Calu3 (cell line): ENCODE measurements at regions not wholly inside any gene's neighbourhood (a gene's known extent, or its start where the extent isn't known, plus 50 kb on each side); places are given as distances from the start of the nearest gene placed in this dataset.

Source experiments
- BruUV-seq: library from RNA; stranded (reverse); fragments of 400-500 nt; replicated peaks from 2 replicates; lab custom pipeline; 2021; lab: Mats Ljungman, UMichigan
- CTCF ChIA-PET: fragments of 300-600 bp; sonication (Branson Sonifier 250); formaldehyde crosslinking; loops from one replicate; lab custom pipeline; 2022; ENCODE audit warnings: antibody characterized with exemption; lab: Charles Lee
- DNase-seq: peaks from one replicate; pipeline ENCODE4 v3.0.0; 2022
- H3K27ac Mint-ChIP-seq: one replicate; pipeline ENCODE4 v1.8.0; 2022; ENCODE audit warnings: mixed read lengths; ENCODE audit not compliant: unreplicated experiment
- H3K27me3 Mint-ChIP-seq: one replicate; pipeline ENCODE4 v1.8.0; 2022; ENCODE audit warnings: mixed read lengths; ENCODE audit not compliant: unreplicated experiment
- H3K36me3 Mint-ChIP-seq: one replicate; pipeline ENCODE4 v1.8.0; 2022; ENCODE audit warnings: mild to moderate bottlenecking, moderate library complexity, mixed read lengths; ENCODE audit not compliant: insufficient read depth, unreplicated experiment
- H3K4me1 Mint-ChIP-seq: one replicate; pipeline ENCODE4 v1.8.0; 2022; ENCODE audit warnings: mild to moderate bottlenecking, low read depth, mixed read lengths; ENCODE audit not compliant: unreplicated experiment
- H3K4me3 Mint-ChIP-seq: one replicate; pipeline ENCODE4 v1.8.0; 2022; ENCODE audit warnings: mild to moderate bottlenecking, low read depth, moderate library complexity, mixed read lengths; ENCODE audit not compliant: unreplicated experiment
- H3K9me3 Mint-ChIP-seq: one replicate; pipeline ENCODE4 v1.8.0; 2022; ENCODE audit warnings: low read depth, mixed read lengths; ENCODE audit not compliant: unreplicated experiment
- intact Hi-C: fragments of 100-400 bp; cut with micrococcal nuclease; formaldehyde crosslinking; loops from one replicate; pipeline ENCODE4 v1.10.0; 2022; ENCODE audit not compliant: unreplicated experiment
- TF ChIP-seq, protein P1 (sequence below): fragments of 200-600 bp; IDR thresholded peaks from one replicate; pipeline ENCODE4 v1.8.0; 2022; ENCODE audit warnings: antibody characterized with exemption; ENCODE audit not compliant: unreplicated experiment

DNA sequence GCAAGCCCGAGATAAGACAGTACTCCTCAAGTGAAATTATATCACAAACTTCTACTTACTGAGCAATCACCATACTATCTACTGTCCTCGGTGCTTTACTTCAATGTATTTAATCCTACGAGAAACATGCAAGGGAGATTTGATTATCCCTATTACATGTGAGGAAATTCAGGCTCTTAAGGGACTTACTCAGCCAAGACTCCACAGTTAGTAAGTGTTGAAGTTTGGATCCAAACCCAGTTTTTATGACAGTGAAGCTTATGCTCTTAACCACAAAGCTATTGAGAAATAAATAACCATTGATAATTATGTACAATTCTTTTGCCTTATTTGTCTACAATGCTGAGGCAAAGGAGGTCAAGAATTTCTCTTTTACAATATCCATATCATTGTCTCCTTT is 672.9 kb upstream of the ACVR2A start:
- TF ChIP-seq, protein P1, sequence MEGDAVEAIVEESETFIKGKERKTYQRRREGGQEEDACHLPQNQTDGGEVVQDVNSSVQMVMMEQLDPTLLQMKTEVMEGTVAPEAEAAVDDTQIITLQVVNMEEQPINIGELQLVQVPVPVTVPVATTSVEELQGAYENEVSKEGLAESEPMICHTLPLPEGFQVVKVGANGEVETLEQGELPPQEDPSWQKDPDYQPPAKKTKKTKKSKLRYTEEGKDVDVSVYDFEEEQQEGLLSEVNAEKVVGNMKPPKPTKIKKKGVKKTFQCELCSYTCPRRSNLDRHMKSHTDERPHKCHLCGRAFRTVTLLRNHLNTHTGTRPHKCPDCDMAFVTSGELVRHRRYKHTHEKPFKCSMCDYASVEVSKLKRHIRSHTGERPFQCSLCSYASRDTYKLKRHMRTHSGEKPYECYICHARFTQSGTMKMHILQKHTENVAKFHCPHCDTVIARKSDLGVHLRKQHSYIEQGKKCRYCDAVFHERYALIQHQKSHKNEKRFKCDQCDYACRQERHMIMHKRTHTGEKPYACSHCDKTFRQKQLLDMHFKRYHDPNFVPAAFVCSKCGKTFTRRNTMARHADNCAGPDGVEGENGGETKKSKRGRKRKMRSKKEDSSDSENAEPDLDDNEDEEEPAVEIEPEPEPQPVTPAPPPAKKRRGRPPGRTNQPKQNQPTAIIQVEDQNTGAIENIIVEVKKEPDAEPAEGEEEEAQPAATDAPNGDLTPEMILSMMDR = no peak
- BruUV-seq = no TSS peak
- intact Hi-C loops = no loop called here
- no peak for DNase-seq
- Mint-ChIP-seq H3K4me1 (peaks cover 25% of the 10 kb centered on the region), H3K9me3 (no peaks in the 10 kb centered on the region), H3K27me3 (no peaks in the 10 kb centered on the region), H3K36me3 (peaks cover 5% of the 10 kb centered on the region), H3K4me3 (no peak overlapping the region), H3K27ac (no peak overlapping the region)
- CTCF ChIA-PET = interaction anchor here (0.8 kb wide), 1 partner anchor 265 kb away, joined by 3 read pairs; no protein-coding TSS in a partner anchor

DNA sequence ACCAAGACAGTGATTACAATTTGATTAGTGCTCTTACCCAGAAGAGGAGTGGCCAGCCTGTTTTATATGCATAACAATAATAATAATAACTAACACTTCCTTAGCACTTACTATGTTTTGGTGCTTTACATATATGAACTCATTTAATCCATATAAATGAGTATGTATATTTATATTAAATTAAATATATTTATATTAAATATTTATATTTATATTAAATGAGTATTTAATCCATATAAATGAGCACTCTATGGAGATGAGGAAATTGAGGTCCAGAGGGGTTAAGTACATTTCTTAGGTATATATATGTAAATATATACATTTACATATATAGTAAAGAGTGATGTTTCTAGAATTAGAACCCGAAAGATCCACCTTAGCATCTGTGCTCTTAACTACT is 673.9 kb upstream of the ACVR2A start:
- TF ChIP-seq, protein P1 = no peak
- no peak for DNase-seq
- CTCF ChIA-PET = no interaction called here
- Mint-ChIP-seq H3K27me3 (no peaks in the 10 kb centered on the region), H3K9me3 (no peaks in the 10 kb centered on the region), H3K27ac (no peak overlapping the region), H3K36me3 (peaks cover 5% of the 10 kb centered on the region), H3K4me1 (peaks cover 18% of the 10 kb centered on the region), H3K4me3 (no peak overlapping the region)
- intact Hi-C loops = no loop called here
- no TSS peak for BruUV-seq

DNA sequence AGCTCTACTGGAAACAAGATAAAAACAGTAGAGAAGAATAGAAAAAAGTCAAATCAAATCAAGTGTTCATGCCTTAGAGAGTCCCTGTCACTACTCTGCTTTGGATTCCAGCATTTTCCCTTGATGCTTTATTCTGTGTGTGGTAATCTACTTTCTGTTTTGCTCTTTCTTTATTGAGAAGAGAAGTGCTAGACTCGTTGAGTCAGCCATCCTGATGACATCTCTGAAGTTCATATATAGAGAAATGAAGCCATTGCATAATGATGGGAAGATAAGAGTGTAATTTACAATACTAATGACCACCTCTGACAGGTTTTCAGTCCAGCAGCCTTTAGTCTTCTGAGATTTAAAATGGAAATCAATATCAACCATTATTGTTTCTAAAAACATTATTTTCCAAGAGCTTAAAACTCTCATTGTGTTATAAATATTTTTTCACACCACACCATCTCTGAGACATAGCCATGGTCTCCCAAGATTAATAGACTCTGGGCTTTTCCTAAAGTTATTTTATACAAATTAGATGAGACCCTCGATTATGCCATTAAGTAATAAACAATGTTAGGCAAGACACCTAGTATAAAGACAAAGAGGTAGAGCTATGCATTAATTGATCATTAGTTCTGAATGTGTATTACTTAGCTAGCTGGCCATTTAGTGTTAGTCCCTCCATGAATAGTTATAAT is 679.0 kb upstream of the ACVR2A start:
- intact Hi-C loops = no loop called here
- Mint-ChIP-seq H3K4me1 (no peaks in the 10 kb centered on the region), H3K4me3 (no peak overlapping the region), H3K36me3 (no peaks in the 10 kb centered on the region), H3K27me3 (no peaks in the 10 kb centered on the region), H3K27ac (no peak overlapping the region), H3K9me3 (no peaks in the 10 kb centered on the region)
- no peak for DNase-seq
- CTCF ChIA-PET = no interaction called here
- TF ChIP-seq, protein P1 = no peak
- BruUV-seq = no TSS peak

DNA sequence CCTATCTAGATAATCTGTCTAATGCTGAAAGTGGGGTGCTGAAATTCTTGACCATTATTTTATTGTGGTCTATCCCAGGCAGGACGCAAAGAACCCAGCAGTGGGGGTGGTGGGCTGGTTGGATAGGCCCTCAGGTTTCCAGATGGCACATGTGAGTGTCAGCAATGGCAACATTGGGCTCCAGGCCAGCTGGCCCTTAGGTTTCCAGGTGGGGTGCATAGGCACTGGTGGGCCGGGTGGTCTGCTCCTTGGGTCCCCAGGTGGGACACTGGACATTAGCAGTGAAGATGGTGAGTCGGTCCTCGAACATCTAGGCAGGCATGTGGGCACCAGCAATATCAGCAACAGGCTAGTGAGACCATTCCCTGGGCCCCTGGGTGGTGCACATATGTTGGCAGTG is 680.3 kb upstream of the ACVR2A start:
- TF ChIP-seq, protein P1 = no peak
- Mint-ChIP-seq H3K27ac (no peak overlapping the region), H3K4me1 (no peaks in the 10 kb centered on the region), H3K9me3 (no peaks in the 10 kb centered on the region), H3K4me3 (no peak overlapping the region), H3K36me3 (no peaks in the 10 kb centered on the region), H3K27me3 (no peaks in the 10 kb centered on the region)
- no TSS peak for BruUV-seq
- CTCF ChIA-PET = no interaction called here
- no peak for DNase-seq
- intact Hi-C loops = no loop called here
